ENCODE measurements at regions not wholly inside any gene's neighbourhood (a gene's known extent, or its start where the extent isn't known, plus 50 kb on each side); places are given as distances from the start of the nearest gene placed in this dataset.
A peak's percentile ranks its signal among the peaks of the same experiment; 100 is the strongest.

DNA sequence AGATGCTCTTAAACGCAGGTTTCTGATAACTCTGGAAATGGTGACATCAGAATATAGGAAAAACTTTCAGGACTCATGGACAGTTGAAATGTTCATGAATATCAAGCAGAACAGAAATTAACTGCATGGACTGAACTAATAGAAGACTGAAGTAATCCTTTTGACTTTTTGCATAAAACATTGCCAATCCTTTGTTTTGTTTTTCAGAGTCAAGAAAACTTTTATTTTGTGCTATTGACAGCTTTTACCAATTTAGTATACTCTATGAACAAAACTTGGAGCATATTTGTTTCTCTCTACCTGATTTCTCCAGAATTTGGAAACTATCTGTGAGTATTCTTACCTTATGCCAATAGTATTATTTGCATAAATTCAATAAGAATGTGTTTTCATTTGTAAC, 61.2 kb upstream of the HMX1 start:
- DNase-seq, result no peak
- intact Hi-C loops (cut with DNase I), result no loop called here

DNA sequence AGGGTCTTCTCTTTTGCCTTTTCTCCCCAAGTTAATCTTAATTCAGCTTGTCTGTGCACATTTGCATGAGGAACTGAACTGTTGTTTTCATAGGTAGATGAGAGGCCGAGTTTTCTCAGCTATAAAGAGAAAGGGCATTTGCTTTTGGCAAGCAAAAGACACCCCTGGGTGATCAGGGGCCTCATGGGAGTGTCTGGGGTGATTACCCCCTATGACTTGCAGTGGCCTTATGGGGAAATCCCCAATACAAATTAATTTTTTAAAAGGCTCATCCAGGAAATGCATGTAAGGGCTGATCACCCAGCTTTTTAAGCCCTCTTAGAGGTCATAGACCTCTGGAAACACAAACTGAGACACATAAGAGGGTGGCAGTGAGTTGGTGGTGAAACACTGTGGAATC, 56.4 kb upstream of the HMX1 start:
- no peak for DNase-seq
- intact Hi-C loops (cut with DNase I), result no loop called here

DNA sequence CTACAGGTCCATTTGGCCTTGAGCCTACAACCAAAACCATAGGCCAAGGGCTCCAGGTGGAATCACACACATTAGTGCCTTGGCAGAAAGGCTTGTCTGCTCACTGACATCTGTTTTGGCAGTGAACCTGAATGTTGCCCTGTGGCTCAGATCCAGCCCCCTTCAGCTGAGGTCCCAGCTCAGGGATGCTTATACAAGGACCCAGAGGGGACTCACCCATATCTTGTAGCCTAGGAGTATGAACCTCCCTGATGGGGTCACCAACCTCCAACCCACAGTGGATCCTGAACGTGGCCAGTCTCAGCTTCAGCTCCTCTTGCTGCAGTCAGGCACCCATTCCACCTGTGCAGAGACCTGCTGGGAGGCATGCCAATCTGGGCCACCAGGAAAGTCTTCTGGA, 50.8 kb upstream of the HMX1 start:
- DNase-seq, result peak in 2 of 10 donors; percentile 24 to 27
- intact Hi-C loops (cut with DNase I), result no loop called here

DNA sequence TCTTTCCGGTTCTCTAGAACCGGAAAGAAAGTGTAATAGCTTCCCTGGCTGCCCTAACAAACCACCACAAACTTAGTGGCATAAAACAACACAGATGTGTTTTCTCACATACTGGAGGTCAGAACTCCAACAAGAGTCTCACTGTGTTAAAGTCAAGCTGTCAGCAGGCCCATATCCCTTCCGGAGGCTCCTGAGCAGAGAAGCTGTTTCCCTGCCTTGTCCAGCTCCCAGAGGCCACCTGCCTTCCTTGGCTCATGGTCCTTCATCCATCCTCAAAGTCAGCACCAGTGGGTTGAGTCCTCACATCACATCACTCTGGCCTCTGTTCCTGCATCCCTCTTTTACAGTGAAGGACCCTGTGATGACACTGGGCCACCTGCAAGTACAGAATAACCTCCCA, 49.8 kb upstream of the HMX1 start:
- DNase-seq, result no peak

More for the DNA sequence above, 49.8 kb upstream of the HMX1 start:
- intact Hi-C loops (cut with DNase I), result no loop called here
